ENCODE measurements at regions not wholly inside any gene's neighbourhood (a gene's known extent, or its start where the extent isn't known, plus 50 kb on each side); places are given as distances from the start of the nearest gene placed in this dataset.

GRCh38 chr7:17153536-17153935, 144.9 kb upstream of the AHR start:
- no peak for FAIRE-seq
- no peak for DNase-seq (ENCODE audit: insufficient read length, low spot score)

- FAIRE-seq: no peak
Measured at GRCh38 chr7:17155529-17155928, 142.9 kb upstream of the AHR start.

GRCh38 chr7:17158261-17158660, 140.2 kb upstream of the AHR start:
- DNase-seq (ENCODE audit: insufficient read length, low spot score) (no peak), FAIRE-seq (no peak)

More at GRCh38 chr7:17155529-17155928, 142.9 kb upstream of the AHR start:
- DNase-seq (ENCODE audit: insufficient read length, low spot score): no peak

- DNase-seq (ENCODE audit: insufficient read length, low spot score) (no peak), FAIRE-seq (no peak)
Measured at GRCh38 chr7:17159500-17160037, 138.9 kb upstream of the AHR start.

DNA sequence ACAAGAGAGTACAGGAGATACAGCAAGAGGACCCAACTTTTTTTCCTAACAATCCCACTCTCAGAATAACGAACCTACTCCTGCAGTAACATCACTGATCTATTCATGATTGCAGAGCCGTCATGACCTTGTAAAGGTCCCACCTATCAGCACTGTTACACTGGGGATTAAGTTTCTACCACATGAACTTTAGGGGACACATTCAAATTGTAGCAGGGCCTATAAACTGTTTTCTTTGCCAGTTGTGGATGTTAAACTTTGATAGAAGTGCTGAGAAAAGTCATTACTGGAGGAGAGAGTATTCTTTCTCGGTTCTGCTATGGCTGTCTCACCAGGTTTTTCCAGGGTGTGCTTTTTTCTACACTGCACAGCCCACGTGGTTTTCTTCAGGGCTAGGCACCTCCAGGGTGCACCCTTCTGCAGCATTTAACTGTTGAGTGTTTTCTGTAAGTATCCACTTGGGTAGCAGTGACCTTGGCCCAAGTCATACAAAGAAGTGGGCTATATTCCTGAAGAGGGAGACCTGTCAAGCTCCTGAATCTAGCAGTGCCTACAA, 131.6 kb upstream of the AHR start:
- DNase-seq (ENCODE audit: insufficient read length, low spot score) (no peak), FAIRE-seq (no peak)

- FAIRE-seq (no peak), DNase-seq (ENCODE audit: insufficient read length, low spot score) (no peak)
Measured at GRCh38 chr7:17168416-17168815, 130.0 kb upstream of the AHR start.

GRCh38 chr7:17171427-17171826, 127.0 kb upstream of the AHR start:
- FAIRE-seq: no peak
- DNase-seq (ENCODE audit: insufficient read length, low spot score): no peak

GRCh38 chr7:17176371-17177032, 122.0 kb upstream of the AHR start:
- FAIRE-seq: no peak

DNA sequence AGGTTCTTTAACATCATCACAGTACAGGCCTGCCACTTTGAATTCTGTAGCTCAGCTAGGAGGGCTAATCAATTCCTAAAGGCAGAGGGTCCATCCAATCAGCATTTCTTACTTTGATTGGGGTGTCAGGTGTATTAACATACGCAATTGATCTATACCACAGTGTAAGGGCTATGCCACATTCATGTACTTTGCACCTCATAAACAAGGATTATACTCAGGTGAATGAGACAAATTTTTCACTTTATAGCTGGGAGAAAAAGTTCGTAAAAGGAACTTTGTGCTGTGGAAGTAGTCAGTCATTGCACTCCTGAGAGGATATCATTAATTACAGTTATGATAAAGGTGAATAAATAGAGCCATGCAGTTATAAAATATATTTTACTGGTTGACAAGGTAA, 119.9 kb upstream of the AHR start:
- FAIRE-seq (no peak), DNase-seq (ENCODE audit: insufficient read length, low spot score) (no peak)

More at GRCh38 chr7:17176371-17177032, 122.0 kb upstream of the AHR start:
- DNase-seq (ENCODE audit: insufficient read length, low spot score): no peak

DNA sequence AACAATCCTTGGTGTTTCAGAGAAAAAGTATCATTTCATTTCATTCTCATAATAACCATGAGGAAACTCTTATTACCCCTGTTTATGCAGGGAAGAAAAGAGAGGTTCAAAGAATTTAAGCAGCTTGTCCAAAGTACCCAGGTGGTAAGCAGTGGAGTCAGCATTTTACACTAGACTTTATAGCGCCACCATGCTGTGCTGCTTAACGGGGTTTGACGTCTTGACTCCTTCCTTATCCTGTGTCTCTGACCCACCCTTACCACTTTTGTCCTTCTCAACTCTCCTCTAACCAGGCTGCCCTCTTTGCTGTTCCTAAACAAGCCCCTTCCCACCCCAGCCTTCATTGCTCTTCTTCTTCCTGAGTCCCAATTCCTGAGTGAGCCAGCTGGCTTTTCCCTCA, 117.0 kb upstream of the AHR start:
- DNase-seq (ENCODE audit: insufficient read length, low spot score) (no peak), FAIRE-seq (no peak)

GRCh38 chr7:17183630-17184328, 114.7 kb upstream of the AHR start:
- FAIRE-seq (no peak), DNase-seq (ENCODE audit: insufficient read length, low spot score) (no peak)

- no peak for FAIRE-seq
- no peak for DNase-seq (ENCODE audit: insufficient read length, low spot score)
Measured at GRCh38 chr7:17184805-17185689, 113.4 kb upstream of the AHR start.

GRCh38 chr7:17185690-17186070, 112.8 kb upstream of the AHR start:
- DNase-seq (ENCODE audit: insufficient read length, low spot score) (no peak), FAIRE-seq (no peak)

- FAIRE-seq (no peak), DNase-seq (ENCODE audit: insufficient read length, low spot score) (no peak)
Measured at GRCh38 chr7:17186745-17187530, 111.5 kb upstream of the AHR start.

GRCh38 chr7:17194656-17195055, 103.8 kb upstream of the AHR start:
- no peak for DNase-seq (ENCODE audit: insufficient read length, low spot score)
- FAIRE-seq: no peak

DNA sequence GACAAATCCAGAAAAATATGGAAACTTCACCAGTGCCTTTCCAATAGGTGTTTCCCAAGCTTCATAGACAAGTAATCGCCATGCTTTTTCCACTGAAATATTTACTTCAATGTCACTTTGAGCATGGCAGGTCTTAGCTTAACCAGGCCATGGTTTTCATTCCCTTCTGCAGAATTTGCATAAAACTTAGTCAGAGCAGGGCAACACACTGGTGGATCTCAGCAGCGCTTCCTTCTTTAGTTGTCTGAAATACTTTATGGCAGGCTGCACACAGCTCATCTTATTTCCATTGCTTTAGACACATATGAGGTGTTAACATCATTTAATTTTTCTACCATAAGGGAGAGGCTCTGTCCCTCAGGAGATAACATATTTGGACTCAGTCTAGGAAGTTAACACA, 102.9 kb upstream of the AHR start:
- no peak for FAIRE-seq
- DNase-seq (ENCODE audit: insufficient read length, low spot score): no peak

- FAIRE-seq (no peak), DNase-seq (ENCODE audit: insufficient read length, low spot score) (no peak)
Measured at GRCh38 chr7:17205910-17206309, 92.5 kb upstream of the AHR start.

DNA sequence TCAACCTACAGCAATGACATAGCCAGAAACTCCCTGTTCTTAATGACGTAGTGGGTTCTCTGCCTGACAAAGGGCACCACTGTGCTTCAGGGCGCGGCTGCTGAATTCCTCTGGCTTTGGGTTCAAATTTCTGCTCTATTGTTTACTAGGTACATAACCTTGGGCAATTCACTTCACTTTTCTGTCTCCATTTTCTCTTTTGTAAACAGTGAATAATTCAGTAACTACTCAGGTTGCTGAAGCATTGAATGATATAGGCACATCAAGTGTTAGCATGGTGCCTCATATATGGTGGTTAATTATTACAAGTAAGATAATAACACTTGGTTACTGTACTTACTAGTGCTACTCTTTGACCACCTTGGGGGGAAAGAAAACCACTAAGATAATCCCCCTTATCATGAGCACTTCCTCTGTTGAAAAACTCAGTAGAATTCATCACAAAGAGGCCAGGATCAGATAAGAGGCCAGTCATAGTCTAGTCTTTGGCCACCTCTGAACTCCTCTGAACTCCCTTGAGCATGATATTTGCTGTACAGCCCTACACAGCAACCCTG, 92.0 kb upstream of the AHR start:
- FAIRE-seq: no peak
- DNase-seq (ENCODE audit: insufficient read length, low spot score): no peak

DNA sequence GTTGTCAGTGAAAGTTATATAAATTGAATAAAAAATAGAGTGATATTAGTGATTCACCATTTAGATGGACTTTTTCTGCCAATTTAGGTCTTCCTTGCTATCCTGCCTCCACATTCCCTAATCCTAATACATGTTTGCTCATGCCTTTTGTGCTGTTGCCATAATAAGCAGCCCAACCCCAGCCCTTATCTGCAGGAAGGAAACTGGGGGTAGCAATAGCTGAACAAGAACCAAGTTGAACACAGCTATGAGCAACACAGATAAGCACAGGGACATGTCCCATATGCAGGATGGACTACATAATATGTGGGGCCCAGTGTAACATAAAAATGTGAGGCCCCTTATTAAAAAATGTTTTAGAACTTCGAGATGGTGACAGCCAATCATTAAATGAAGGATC, 91.2 kb upstream of the AHR start:
- DNase-seq (ENCODE audit: insufficient read length, low spot score): no peak
- no peak for FAIRE-seq

- FAIRE-seq (no peak), DNase-seq (ENCODE audit: insufficient read length, low spot score) (no peak)
Measured at GRCh38 chr7:17209101-17209500, 89.4 kb upstream of the AHR start.
